ENCODE measurements at regions not wholly inside any gene's neighbourhood (a gene's known extent, or its start where the extent isn't known, plus 50 kb on each side); places are given as distances from the start of the nearest gene placed in this dataset.

DNA sequence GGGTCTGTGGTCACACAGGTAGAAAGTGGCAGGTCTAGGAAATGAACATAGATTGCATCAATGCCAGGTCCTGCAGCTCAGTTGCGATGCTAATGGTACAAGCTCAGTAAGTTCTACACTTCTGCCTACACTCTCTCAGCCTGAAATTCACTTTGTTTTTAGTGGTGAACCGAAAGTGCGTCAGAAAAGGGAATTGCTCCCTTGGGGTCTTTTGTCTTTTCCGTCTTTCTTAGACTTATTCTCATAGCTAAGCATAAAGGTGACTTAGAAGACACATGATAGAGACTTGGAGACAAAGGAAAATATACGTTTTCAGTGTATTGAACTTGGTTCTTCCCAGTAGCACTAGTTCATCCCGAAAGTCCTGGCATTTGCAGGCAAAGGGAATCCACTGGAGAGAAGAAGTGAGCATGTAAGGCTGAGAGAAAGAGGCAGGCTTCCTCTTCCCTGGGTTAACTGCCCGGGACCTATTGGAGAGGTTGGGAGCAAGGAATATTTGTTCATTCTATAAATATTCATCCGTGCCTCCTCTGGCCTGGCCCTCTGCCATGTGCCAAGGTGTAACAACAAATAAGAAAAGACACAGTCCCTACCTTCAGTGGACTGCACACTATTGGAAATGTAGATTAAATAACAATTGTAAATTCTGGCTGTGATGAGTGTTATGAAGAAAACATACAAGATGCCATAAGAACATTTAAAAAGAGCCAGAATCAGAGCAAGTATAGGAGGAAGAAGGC lies 785.8 kb downstream of the MED13L start:
- TF ChIP-seq ZNF384 (IDR thresholded peaks at IDR 0.05) (no peak), SUZ12 (IDR thresholded peaks at IDR 0.05) (no peak), LEF1 (IDR thresholded peaks at IDR 0.05; ENCODE audit: borderline replicate concordance) (no peak)
- ChIA-PET CTCF (interaction anchor here (0.6 to 0.9 kb wide), 2 partner anchors 10 to 380 kb away, joined by 3 to 7 read pairs; no protein-coding TSS in a partner anchor), POLR2A (no interaction called here)
- no peak for DNase-seq (ENCODE audit: extremely low spot score)

DNA sequence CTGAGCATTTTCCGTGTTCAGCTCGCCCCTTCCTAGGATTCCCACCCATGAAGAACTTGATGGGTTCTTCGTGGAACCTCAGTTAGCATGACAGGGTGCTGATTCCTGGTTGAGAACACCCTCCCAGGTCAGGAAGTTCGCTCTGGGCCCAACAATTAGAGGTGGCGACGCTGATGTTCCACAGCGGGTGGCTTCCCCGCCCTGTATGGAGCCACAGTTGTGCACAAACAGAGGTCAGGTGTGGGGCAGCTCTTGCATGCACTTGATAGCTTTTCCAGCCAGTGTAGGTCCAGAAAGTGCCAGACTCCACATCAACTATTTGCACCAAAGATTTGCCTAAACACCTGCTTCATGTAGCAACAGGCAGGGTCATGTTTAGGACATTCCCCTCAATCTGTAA lies 788.2 kb downstream of the MED13L start:
- ChIA-PET POLR2A (no interaction called here), CTCF (no interaction called here)
- DNase-seq (ENCODE audit: extremely low spot score) = no peak
- TF ChIP-seq FOXA1 (IDR thresholded peaks at IDR 0.05) = no peak
- no peak for TF ChIP-seq TARDBP (IDR thresholded peaks at IDR 0.05)
- no peak for TF ChIP-seq CTBP1 (IDR thresholded peaks at IDR 0.05; ENCODE audit: borderline replicate concordance)
- TF ChIP-seq FOXM1 (IDR thresholded peaks at IDR 0.05; ENCODE audit: borderline replicate concordance) = no peak

DNA sequence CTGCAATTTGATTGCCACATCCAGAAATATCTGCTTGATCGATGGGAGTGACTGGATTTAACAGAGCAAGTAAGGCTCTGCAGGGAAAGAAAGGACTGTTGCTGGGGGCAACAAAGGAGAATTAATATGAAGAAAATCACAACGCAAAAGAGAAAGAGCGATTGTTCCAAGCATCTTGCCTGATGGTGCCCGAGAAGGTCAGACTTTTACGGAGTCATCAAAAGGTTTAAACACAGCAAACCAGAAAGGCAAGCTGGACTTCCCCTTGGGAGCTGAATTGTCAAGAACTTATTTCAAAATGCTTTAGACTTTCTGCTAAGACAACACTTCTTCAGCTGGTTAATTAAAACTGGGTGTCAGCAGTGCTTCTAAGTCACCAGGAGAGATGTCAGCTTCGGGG lies 791.5 kb downstream of the MED13L start:
- DNase-seq (ENCODE audit: extremely low spot score) = no peak
- ChIA-PET CTCF (no interaction called here), POLR2A (no interaction called here)
- TF ChIP-seq, protein P1, sequence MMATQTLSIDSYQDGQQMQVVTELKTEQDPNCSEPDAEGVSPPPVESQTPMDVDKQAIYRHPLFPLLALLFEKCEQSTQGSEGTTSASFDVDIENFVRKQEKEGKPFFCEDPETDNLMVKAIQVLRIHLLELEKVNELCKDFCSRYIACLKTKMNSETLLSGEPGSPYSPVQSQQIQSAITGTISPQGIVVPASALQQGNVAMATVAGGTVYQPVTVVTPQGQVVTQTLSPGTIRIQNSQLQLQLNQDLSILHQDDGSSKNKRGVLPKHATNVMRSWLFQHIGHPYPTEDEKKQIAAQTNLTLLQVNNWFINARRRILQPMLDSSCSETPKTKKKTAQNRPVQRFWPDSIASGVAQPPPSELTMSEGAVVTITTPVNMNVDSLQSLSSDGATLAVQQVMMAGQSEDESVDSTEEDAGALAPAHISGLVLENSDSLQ (IDR thresholded peaks at IDR 0.05) = no peak
- TF ChIP-seq CTBP1 (IDR thresholded peaks at IDR 0.05; ENCODE audit: borderline replicate concordance) = no peak
- TF ChIP-seq SUZ12 (IDR thresholded peaks at IDR 0.05) = no peak
- TF ChIP-seq NFRKB (IDR thresholded peaks at IDR 0.05) = no peak
- TF ChIP-seq FOXA1 (IDR thresholded peaks at IDR 0.05) = no peak
- TF ChIP-seq ARNT (IDR thresholded peaks at IDR 0.05) = no peak
- TF ChIP-seq HDGF (IDR thresholded peaks at IDR 0.05; ENCODE audit: borderline replicate concordance) = no peak
- no peak for TF ChIP-seq L3MBTL2 (conservative IDR thresholded peaks at IDR 0.05)
- TF ChIP-seq LEF1 (IDR thresholded peaks at IDR 0.05; ENCODE audit: borderline replicate concordance) = no peak
- TF ChIP-seq TARDBP (IDR thresholded peaks at IDR 0.05) = no peak
- TF ChIP-seq FOXM1 (IDR thresholded peaks at IDR 0.05; ENCODE audit: borderline replicate concordance) = no peak
- TF ChIP-seq ZNF384 (IDR thresholded peaks at IDR 0.05) = no peak
- no peak for TF ChIP-seq SP1 (IDR thresholded peaks at IDR 0.05)

DNA sequence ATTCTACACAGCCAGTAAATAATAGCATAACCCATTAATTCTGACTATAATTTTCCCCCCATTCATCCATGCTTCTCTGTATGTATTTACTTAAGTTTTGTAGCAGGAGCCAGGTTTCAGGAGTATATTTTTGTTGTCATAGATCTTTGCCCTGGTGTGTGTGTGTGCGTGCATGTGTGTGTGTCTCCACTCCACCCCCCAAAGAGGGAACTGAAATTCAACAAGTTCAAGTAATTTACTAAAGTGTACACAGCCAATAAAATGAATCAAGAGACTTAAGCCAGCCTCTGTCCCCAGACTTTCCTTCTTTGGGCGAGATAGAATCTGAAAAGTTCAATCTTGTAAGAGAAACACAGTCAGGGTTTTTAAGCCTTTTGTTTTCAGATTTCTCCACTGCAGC lies 792.0 kb downstream of the MED13L start:
- CTCF ChIA-PET = no interaction called here
- TF ChIP-seq SUZ12 (IDR thresholded peaks at IDR 0.05) = no peak
- no peak for TF ChIP-seq FOXM1 (IDR thresholded peaks at IDR 0.05; ENCODE audit: borderline replicate concordance)
- TF ChIP-seq ZNF384 (IDR thresholded peaks at IDR 0.05) = no peak
- no peak for TF ChIP-seq SP1 (IDR thresholded peaks at IDR 0.05)
- TF ChIP-seq L3MBTL2 (conservative IDR thresholded peaks at IDR 0.05) = no peak
- POLR2A ChIA-PET = no interaction called here
- no peak for DNase-seq (ENCODE audit: extremely low spot score)

DNA sequence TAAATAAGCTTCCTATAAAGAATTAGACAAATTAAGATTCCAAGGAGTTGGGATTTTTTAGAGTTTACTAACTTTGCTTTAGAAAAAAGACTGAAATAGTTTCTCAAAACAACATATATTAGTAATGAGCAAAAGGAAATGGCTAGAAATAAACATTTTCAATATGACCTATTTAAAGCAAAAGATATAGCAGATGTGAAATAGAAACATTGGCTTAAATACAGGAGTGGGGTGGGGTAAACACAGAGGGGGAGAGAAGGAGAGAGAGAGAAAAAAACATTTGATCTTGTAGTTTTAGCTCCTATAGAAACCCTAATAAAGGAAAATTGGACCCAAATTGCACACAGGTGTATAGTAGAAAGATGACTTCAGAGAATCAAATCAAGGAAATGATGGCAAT lies 794.5 kb downstream of the MED13L start:
- TF ChIP-seq ARNT (IDR thresholded peaks at IDR 0.05) (no peak), FOXK2 (IDR thresholded peaks at IDR 0.05) (no peak), SUZ12 (IDR thresholded peaks at IDR 0.05) (no peak), NFRKB (IDR thresholded peaks at IDR 0.05) (no peak), L3MBTL2 (conservative IDR thresholded peaks at IDR 0.05) (no peak), FOXA1 (IDR thresholded peaks at IDR 0.05) (no peak), FOXM1 (IDR thresholded peaks at IDR 0.05; ENCODE audit: borderline replicate concordance) (no peak), ZNF384 (IDR thresholded peaks at IDR 0.05) (no peak), ELF4 (IDR thresholded peaks at IDR 0.05) (no peak), TARDBP (IDR thresholded peaks at IDR 0.05) (no peak)
- TF ChIP-seq, protein P1 (IDR thresholded peaks at IDR 0.05) = no peak
- ChIA-PET POLR2A (no interaction called here), CTCF (no interaction called here)
- DNase-seq (ENCODE audit: extremely low spot score) = no peak

DNA sequence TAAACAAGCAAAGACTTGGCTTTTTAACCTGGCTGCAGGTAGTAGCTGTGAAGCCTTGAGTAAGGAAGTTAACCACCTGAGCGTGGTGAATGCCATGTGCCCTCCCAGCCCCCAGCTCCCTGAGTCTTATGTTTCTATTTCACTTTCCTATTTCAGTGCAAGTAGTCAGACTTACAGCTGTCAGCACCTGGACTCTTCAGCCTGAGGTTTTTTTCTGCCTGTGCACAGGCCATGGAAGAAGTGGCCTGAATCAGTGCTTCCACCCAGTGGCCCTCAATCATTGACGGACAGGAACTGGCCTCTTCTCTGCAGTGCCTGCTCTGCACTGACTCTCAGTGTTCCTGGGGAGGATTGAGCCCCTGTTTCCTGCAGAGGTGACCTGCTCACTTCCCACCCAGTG lies 796.4 kb downstream of the MED13L start:
- CTCF ChIA-PET = no interaction called here
- DNase-seq (ENCODE audit: extremely low spot score) = no peak
- no peak for TF ChIP-seq NFRKB (IDR thresholded peaks at IDR 0.05)
- TF ChIP-seq FOXK2 (IDR thresholded peaks at IDR 0.05) = no peak
- TF ChIP-seq ZNF384 (IDR thresholded peaks at IDR 0.05) = no peak
- TF ChIP-seq ELF4 (IDR thresholded peaks at IDR 0.05) = no peak
- no peak for TF ChIP-seq ARNT (IDR thresholded peaks at IDR 0.05)
- TF ChIP-seq BHLHE40 (IDR thresholded peaks at IDR 0.05; ENCODE audit: borderline replicate concordance) = no peak
- TF ChIP-seq FOXM1 (IDR thresholded peaks at IDR 0.05; ENCODE audit: borderline replicate concordance) = no peak
- TF ChIP-seq CTBP1 (IDR thresholded peaks at IDR 0.05; ENCODE audit: borderline replicate concordance) = no peak
- POLR2A ChIA-PET = no interaction called here

DNA sequence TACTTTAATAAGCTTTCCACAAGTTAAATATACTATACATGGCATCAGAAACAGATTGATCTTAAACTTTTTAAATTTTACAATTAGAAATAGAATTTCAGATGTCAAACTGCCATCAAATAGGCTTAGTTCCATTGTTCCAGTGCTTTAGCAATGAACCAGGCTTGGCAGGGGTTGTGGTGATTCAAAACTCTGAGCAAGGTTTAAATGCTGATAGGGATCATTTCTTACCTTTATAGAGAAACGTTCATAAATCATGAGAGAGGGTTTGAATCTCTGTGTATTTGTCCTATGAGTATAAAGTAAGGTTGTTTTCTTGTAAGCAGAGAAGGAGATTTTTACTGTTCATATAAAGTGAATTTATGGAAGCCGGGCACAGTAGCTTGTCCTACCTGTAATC lies 794.5 kb upstream of the TBX3 start:
- ChIA-PET POLR2A (no interaction called here), CTCF (no interaction called here)
- TF ChIP-seq TARDBP (IDR thresholded peaks at IDR 0.05) (no peak), HDGF (IDR thresholded peaks at IDR 0.05; ENCODE audit: borderline replicate concordance) (no peak), SP1 (IDR thresholded peaks at IDR 0.05) (no peak), BHLHE40 (IDR thresholded peaks at IDR 0.05; ENCODE audit: borderline replicate concordance) (no peak), FOXA1 (IDR thresholded peaks at IDR 0.05) (no peak), L3MBTL2 (conservative IDR thresholded peaks at IDR 0.05) (no peak), ZNF384 (IDR thresholded peaks at IDR 0.05) (no peak), ELF4 (IDR thresholded peaks at IDR 0.05) (no peak), CTBP1 (IDR thresholded peaks at IDR 0.05; ENCODE audit: borderline replicate concordance) (no peak), LEF1 (IDR thresholded peaks at IDR 0.05; ENCODE audit: borderline replicate concordance) (no peak), ARNT (IDR thresholded peaks at IDR 0.05) (no peak), SUZ12 (IDR thresholded peaks at IDR 0.05) (no peak), FOXK2 (IDR thresholded peaks at IDR 0.05) (no peak), FOXM1 (IDR thresholded peaks at IDR 0.05; ENCODE audit: borderline replicate concordance) (no peak), NFRKB (IDR thresholded peaks at IDR 0.05) (no peak)
- TF ChIP-seq, protein P1 (IDR thresholded peaks at IDR 0.05) = no peak
- DNase-seq (ENCODE audit: extremely low spot score) = no peak
